BJ (cell line): ENCODE measurements at regions not wholly inside any gene's neighbourhood (a gene's known extent, or its start where the extent isn't known, plus 50 kb on each side); places are given as distances from the start of the nearest gene placed in this dataset.

Experiments
- CTCF ChIA-PET: fragments of 350-600 bp; formaldehyde crosslinking; extraction: SDS; loops from one replicate; lab custom pipeline; 2021; ENCODE audit warnings: antibody characterized with exemption, inconsistent platforms; lab: Yijun Ruan, JAX
- POLR2A ChIA-PET: fragments of 300-600 bp; sonication (Branson Sonifier 250); formaldehyde crosslinking; extraction: SDS; loops from one replicate; lab custom pipeline; 2021; ENCODE audit warnings: antibody characterized with exemption; lab: Charles Lee
- DNase-seq: peaks from one replicate; pipeline ENCODE4 v3.0.0-alpha.2; 2011; ENCODE audit warnings: low read depth
- H3K27me3 ChIP-seq: 2 replicates; pipeline ENCODE4 v1.6.0; 2011; ENCODE audit warnings: low read length; ENCODE audit not compliant: control insufficient read depth, insufficient read depth
- H3K36me3 ChIP-seq: 2 replicates; pipeline ENCODE4 v1.5.1; 2011; ENCODE audit warnings: low read length; ENCODE audit not compliant: control insufficient read depth, insufficient read depth
- H3K4me3 ChIP-seq: 2 replicates; pipeline ENCODE4 v1.5.1; 2011; ENCODE audit warnings: low read depth, mild to moderate bottlenecking, control low read depth, low read length
- CTCF ChIP-seq: IDR thresholded peaks from 2 replicates; pipeline ENCODE4 v1.5.1; 2011; ENCODE audit warnings: low read depth, mild to moderate bottlenecking, control low read depth, inconsistent platforms, low read length, moderate library complexity; ENCODE audit not compliant: insufficient read depth

DNA sequence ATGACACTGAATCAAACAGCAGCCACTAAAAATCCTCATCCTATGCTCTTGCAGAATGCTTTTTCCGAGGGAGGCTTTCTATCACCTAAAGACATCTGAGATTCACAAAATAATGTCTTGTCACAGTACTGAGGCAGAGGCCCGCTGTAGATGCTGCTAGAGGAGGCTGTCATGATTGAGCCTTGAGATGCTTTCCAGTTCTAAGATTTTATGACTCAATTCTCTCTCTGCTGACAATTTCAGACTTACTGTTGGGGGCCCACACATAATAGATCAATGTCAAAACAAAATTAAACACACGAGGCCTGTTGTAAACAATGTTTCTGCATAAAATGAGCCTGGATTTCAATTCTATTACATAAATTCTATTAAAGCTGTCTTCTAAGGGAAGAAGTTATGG, 132.7 kb upstream of the ARL4C start:
- no peak for DNase-seq
- ChIA-PET CTCF (interaction anchor here (1.6 kb wide), 1 partner anchor 65 kb away, joined by 3 read pairs; no protein-coding TSS in a partner anchor), POLR2A (no interaction called here)
- no peak for TF ChIP-seq CTCF
- no peaks in the 10 kb centered on the region for H3K27me3 ChIP-seq
- no peaks in the 10 kb centered on the region for H3K36me3 ChIP-seq
- H3K4me3 ChIP-seq = no peak overlapping the region

DNA sequence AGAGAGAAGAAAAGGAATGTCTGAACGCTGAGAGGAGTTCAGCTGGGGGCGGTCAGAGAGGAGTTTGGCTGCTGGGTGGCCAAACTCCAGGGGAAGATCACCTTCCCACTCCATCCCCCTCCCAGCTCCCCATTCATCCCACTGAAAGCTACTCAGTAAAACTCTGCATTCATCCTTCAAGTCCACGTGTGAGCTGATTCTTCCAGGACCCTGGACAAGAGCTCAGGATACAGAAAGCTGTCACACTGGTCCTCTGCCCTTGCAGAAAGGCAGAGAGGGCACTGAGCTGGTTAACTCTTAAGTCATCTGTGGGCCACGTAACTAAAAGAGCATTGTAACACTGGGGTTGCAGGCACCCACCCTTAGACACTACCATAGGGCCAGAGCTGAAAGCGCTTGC, 132.1 kb upstream of the ARL4C start:
- CTCF ChIA-PET = interaction anchor here (1.6 kb wide), 1 partner anchor 64 kb away, joined by 3 read pairs; no protein-coding TSS in a partner anchor
- DNase-seq = no peak
- POLR2A ChIA-PET = no interaction called here

GRCh38 chr2:234627308-234627707, 130.4 kb upstream of the ARL4C start:
- no peak for DNase-seq
- no peak for TF ChIP-seq CTCF
- no peaks in the 10 kb centered on the region for H3K36me3 ChIP-seq
- ChIA-PET CTCF (no interaction called here), POLR2A (no interaction called here)
- H3K27me3 ChIP-seq = no peaks in the 10 kb centered on the region
- H3K4me3 ChIP-seq = no peak overlapping the region

More for the DNA sequence above, 132.1 kb upstream of the ARL4C start:
- Histone ChIP-seq H3K36me3 (no peaks in the 10 kb centered on the region), H3K4me3 (no peak overlapping the region), H3K27me3 (no peaks in the 10 kb centered on the region)
- TF ChIP-seq CTCF = no peak

DNA sequence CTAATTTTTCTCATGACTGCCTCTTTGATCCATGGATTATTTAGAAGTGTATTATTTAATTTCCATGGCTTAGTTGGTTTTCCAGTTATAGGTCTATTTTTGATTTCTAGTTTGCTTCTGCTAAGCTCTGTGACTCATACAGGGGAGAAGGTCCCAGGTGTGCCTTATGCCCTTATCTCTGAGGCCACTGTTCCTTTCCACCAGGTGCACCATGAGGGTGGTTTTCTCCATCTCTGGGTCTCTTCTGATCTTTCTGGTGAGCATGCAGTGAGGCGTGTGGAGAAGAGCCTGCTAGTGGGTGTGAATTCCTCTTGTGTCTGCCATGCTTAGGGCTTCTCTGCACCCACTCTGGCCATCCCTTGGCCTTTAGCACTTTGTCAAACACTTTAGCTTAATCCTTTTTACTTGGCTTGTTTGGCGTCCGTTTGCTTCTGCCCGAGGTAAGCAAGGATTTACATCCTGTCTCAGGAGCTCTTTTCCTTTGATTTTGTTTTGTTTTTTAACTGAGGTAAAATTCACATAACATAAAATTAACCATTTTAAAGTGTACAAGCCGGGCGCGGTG, 129.8 kb upstream of the ARL4C start:
- H3K36me3 ChIP-seq = no peaks in the 10 kb centered on the region
- TF ChIP-seq CTCF = no peak
- CTCF ChIA-PET = no interaction called here
- H3K4me3 ChIP-seq = no peak overlapping the region
- no peaks in the 10 kb centered on the region for H3K27me3 ChIP-seq
- POLR2A ChIA-PET = no interaction called here
- no peak for DNase-seq

GRCh38 chr2:234625626-234626250, 128.9 kb upstream of the ARL4C start:
- H3K4me3 ChIP-seq = no peak overlapping the region
- no peaks in the 10 kb centered on the region for H3K36me3 ChIP-seq
- no peaks in the 10 kb centered on the region for H3K27me3 ChIP-seq
- ChIA-PET CTCF (interaction anchor here (1.4 kb wide), 1 partner anchor 16 kb away, joined by 5 read pairs; no protein-coding TSS in a partner anchor), POLR2A (interaction anchor here (0.6 kb wide), 1 partner anchor 32 kb away, joined by 3 read pairs; no protein-coding TSS in a partner anchor)
- no peak for DNase-seq
- TF ChIP-seq CTCF = no peak
